HG03139 (cell line): ENCODE measurements at regions not wholly inside any gene's neighbourhood (a gene's known extent, or its start where the extent isn't known, plus 50 kb on each side); places are given as distances from the start of the nearest gene placed in this dataset.
"Not testable (repeated sequence)": the region's sequence is repeated elsewhere in the genome, so short reads cannot be mapped to it uniquely, and the experiment has no call there.

Experiments used
- ATAC-seq: cut with Tn5 transposase; IDR thresholded peaks from one replicate; pipeline ENCODE4 v1.9.1; 2021; ENCODE audit not compliant: unreplicated experiment

- ATAC-seq, result no peak
These were observed 617.8 kb upstream of the RAB6C start for GRCh38 chr2:129361688-129362087.

- ATAC-seq, result no peak
These were observed 613.2 kb upstream of the RAB6C start for GRCh38 chr2:129366263-129366662.

DNA sequence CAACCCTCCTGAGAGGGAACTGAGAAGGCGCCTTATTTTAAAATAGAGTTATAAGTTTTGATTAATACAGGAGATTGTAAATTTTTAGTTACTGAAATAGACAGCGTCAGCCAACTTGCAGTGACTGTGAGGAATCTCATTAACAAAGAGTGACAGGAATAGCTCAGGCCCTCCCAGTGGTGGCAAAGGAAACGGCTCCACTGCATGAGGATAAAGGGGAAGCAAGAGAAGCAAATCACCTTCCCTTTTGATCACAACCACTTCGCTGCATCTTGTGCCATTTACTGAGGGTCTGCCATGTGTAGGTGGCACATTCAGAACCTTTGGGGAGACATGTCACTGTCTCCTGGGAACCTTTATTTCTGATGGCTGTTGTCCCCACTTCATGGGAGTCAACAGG, 612.4 kb upstream of the RAB6C start:
- no peak for ATAC-seq

DNA sequence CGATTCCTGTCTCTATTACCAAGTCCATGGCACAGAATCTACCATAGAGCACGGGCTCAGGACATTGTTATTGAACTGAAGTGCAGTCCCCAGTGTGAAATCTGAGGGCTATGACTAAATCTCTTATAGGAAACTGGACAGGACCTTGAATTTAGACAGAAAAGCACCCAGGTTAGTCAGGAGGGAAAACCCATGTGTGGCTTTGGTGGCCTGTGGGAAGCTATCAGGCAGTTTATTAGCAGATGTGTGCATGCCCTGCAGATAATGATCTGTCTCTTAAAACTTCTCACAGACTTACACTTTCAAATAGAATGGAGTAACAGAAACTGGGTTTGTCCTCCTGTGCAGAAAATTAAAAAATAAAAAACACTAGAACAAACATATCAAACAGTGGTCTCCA, 610.0 kb upstream of the RAB6C start:
- ATAC-seq, result no peak

DNA sequence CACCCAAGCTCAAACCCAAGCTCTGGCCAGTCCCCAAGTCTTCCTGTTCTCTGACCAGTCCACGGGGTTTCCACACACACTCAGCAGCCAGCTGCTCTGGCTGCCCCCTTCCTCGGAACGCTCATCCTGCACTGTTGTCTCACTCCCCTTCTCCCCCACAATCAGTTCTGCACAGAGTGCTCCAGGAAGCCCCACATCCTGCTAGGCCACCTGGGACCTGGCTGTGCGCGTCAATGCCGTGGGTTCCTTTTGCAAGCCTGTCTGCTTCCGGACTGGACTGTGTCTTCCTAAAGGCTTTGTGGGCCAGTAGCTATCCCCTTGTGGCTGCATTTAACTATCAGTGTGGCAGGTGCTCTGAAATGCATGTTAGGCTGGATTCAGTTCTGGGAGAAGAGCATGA, 605.0 kb upstream of the RAB6C start:
- ATAC-seq, result no peak

DNA sequence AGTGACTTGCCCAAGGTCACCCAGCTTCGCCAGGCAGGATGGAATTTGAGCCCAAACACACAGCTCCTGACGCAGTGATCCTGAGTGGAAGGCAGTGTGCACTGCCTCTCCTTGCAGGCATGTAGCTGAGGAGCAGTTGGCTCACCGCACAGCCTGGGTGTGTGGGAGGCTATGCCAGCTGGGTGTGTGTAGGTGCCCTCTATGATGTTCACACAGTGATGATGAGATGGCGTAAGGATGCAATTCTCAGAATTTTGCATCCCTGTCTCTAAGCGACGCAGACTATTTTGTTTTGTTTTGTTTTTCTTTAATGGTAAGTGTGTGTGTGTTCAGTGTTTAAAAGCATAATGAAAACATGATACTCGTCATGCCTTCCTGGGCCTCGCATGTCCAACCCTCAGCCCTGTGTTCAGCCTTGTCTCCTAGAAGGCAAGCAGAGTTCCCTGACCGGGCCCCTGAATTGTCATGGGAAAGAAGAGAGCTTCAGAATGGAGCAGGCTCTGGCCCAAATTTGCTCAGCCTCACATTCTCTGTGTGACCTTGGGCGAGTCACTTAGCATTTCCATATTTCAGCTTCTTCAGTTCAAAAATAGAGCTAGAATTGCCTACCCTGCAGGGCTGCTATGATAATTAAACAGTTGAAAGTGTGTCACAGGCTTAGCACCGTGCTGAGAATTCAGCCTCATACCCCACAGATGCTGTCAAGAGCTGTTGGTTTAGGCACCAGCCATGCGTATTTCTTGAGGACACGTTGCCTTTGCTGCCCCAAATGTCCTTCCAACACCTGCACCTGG, 603.6 kb upstream of the RAB6C start:
- no peak for ATAC-seq

DNA sequence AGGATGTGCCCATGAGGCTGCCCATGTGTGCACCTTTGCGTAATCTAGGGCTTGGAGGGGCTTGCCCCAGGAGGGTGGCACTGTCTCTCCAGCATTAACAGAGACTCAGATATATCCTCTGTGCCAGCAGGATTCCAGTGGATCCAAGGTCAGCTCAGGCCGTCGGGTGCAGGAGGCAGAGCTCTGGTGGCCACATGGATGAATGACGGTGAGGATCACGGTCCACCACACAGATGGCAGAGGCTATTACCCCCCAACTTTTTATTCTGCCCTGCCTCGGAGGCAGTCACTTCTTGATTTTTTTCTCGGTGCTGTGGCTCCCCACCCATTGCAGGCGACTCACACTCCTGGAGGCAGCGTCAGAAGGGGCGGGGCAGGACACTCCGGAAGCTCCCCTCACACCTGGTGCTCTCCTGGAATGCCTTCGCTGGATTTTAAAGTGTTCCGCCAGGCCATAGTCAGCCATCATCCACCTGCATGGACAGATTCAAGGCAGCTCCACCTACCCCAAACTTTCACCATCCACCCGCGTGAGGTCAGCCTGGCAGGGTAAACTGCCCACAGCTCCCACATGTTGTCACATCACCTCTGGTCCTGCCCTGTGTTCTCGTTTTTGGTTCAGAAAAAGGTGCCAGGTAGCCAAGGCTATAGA, 602.9 kb upstream of the RAB6C start:
- no peak for ATAC-seq

DNA sequence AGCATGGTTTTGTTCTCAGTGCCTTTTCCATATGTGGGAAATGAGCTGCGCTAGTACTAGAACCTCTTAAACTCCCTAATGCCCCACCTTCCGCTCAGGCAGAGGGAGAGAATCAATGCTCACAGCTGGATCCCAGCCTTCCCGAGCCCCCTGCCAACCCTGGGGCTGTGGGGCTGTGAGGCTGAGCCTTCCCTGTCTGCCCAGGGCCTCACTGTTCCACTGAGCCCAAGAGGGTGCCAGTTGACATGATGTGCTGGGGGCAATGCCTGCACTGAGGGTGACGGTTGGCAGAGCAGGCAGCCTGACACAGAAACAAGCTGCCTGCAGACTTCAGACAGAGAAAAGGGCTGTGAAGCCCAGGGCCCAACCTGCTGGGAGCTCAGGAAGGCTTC, 602.4 kb upstream of the RAB6C start:
- no peak for ATAC-seq

DNA sequence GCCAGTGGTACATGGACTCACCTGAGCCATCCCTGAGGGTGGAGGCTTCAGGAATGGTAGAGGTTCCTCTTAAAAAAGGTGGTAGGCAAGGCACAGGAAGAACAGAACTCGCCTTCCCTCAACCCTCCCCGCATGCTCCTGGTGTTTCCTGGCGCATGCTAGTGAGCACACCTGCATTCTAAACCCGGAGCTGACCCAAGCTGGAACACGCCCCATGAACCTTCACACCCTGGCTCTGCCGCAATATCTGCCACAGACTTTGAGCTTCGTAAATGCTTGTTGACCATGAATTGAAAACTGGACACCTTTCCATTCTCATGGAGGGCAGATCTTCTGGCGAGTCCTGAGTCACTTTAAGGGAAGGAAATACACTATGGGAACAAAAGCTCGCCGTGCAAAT, 601.3 kb upstream of the RAB6C start:
- ATAC-seq, result no peak

DNA sequence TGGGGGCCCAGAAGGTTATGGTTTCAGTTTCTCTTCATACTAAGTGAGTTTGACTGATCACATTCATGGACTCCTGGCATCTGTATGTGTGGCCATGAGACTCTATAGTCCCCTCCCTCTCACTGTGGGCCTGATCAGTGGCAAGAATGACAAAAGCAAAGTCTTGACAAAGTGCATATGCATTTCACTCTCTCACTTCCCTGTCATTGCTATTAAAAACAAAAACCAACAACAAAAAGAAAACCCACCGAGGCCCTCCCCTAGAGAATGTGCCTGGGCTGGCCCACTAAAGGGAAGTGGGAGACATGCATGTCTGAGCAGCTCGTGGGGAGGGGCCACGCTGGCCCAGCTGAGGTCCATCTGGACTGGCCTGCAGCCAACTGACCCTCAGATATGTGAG, 600.1 kb upstream of the RAB6C start:
- peak; percentile 54 for ATAC-seq

DNA sequence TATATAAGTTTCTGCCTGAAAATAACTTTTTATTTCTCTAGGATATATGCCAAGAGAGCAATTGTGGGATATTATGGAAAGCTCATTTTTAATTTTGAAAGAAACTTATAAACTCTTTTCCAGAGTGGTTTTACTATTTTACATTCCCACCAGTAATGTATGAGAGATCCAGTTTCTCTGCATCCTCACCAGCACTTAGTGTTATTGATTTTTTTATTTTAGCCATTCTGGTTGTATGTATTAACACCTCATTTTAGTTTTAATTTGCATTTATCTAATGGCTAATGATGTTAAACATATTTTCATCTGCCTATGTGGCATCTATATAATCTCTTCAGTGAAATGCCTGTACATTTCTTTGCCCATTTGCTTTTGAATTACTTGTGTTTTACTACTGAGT, 597.7 kb upstream of the RAB6C start:
- no peak for ATAC-seq

GRCh38 chr2:129388870-129389269, 590.6 kb upstream of the RAB6C start:
- ATAC-seq, result no peak

DNA sequence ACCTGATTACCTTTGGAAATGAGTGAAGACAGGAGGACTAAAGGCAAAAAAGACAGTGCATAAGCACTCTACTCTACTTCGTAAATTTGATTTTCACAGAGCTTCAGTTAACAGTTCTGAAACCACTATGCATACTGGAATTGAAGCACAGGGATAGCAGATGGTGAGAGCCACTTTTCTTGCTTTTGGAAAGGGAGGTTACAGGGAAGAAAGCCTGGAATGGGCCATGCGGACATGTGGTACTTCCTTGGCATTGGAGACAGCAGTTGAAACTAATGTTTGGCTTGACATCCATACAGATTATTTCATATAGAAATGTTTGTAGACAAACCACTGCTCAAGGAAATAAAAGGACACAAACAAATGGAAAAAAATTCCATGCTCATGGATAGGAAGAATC, 585.6 kb upstream of the RAB6C start:
- no peak for ATAC-seq

DNA sequence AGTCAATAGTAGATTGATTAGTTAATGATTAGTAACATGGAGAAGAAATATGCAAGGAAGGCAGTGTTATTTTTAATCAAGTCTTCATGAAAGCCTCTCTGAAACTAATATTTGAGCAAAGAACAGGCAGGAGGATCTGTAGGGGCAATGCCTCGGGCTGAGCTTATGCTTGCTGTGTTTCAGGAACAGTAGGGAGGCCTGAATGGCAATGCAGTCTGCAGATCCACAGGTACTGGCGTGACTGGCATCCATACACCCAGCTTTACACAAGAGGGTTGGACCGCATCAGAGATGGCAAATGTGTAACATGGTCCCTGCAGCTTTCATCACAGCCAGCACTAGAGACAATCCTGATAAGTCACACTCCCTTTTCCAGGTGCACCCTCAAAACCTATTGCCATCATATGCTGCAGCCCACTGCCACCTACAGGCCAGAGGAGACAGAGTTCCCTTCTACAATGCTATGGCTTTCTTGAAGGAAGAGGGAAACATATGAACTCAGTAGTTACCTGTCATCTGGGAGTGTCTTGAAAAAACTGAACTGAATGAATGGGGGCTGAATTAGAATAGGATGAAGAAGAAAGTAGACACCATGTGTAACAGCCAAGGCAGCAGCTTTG, 582.4 kb upstream of the RAB6C start:
- peak; percentile 60 for ATAC-seq

GRCh38 chr2:129400826-129401225, 578.6 kb upstream of the RAB6C start:
- no peak for ATAC-seq

- ATAC-seq, result no peak
These were observed 577.4 kb upstream of the RAB6C start for GRCh38 chr2:129402076-129402475.

DNA sequence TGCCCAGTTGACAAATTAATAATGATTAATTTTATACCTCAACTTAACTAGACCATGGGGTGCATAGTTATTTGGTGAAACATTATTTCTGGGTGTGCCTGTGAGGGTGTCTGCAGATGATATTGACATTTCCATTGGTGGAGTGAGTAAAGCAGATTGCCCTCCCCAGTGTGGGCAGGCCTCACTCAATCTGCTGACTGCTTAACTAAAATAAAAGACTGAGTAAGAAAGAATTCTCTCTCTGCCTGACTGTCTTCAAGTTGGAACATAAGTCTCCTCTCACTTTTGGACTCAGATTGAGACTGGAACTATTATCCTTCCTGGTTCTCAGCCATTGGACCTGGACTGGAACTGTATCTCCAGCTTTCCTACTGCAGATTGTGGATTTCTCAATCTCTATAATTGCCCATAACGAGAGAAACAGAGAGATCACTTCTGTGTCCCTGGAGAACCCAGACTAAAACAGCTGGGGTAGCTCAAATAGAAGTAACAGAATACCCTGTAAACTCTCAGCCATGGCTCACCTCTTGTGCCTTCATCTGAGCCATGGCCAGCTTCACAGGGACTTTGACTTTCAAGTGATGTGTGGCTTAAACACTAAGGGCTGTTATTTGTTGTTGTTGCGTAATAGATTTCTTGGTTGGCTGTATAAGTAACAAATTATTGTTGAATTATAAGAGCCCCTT, 575.3 kb upstream of the RAB6C start:
- no peak for ATAC-seq

DNA sequence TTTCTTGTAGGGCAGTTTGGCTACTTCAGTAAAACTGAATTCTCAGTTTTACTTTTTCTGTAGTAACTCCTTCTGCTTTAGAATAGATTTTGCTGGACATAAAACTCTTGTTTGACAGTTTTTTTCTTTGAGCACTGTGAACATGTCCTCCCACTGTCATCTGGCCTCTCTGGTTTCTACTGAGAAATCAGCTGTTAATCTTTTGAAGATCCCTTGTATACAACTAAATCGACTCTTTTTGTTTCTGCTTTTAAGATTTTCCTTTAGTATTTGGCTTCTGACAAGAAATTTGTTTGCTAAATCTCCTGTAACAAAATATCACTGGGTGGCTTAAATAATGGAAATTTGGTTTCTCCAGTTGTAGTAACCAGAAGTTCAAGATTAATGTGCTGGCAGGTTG, 570.9 kb upstream of the RAB6C start:
- ATAC-seq, result no peak

- not testable (repeated sequence) for ATAC-seq
These were observed 562.4 kb upstream of the RAB6C start for GRCh38 chr2:129417041-129417440.

GRCh38 chr2:129422028-129422427, 557.4 kb upstream of the RAB6C start:
- ATAC-seq, result no peak

DNA sequence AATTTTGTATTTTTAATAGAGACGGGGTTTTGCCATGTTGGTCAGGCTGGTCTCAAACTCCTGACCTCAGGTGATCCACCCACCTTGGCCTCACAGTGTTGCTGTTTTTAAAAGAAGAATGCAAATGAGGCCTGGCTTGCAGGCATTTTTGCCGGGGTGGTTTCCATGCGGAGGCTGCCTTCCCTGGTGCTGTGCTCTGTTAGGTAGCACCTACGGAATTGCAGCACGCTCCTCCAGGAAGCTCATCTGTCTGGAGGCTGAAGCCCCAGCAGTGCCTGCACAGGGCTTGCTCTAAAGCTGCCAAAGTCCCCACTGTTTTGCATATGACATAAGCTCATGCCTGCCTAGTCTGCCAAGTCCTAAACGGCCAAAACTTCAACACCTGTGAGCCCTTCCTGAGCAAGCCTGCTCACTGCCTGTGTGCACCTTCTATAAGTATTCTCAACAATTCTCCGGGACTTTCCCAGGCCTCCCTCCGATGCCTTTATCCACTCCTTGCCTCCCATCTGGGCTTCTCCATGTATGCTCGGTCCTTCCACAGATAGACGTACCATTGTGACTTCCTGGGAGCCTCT, 551.3 kb upstream of the RAB6C start:
- ATAC-seq, result no peak
